EH (cell line): ENCODE measurements at regions not wholly inside any gene's neighbourhood (a gene's known extent, or its start where the extent isn't known, plus 50 kb on each side); places are given as distances from the start of the nearest gene placed in this dataset.

Source experiments
- DNase-seq: peaks from one replicate; pipeline ENCODE4 v3.0.0-alpha.2; 2015; ENCODE audit warnings: low read depth

DNA sequence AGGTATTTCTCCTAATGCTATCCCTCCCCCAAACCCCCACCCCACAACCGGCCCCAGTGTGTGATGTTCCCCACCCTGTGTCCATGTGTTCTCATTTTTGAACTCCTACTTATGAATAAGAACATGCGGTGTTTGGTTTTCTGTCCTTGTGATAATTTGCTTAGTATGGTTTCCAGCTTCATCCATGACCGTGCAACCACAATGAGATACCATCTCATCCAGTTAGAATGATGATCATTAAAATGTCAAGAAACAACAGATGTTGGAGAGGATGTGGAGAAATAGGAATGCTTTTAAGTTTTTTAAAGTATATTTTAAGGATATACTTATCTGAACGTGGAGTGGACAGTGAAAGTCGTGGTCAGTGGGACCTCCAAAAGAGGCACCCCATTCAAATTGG lies 745.0 kb upstream of the AMELY start:
- peak; percentile 80 for DNase-seq

GRCh38 chrY:7654985-7655384 lies 743.4 kb upstream of the AMELY start:
- DNase-seq = no peak

DNA sequence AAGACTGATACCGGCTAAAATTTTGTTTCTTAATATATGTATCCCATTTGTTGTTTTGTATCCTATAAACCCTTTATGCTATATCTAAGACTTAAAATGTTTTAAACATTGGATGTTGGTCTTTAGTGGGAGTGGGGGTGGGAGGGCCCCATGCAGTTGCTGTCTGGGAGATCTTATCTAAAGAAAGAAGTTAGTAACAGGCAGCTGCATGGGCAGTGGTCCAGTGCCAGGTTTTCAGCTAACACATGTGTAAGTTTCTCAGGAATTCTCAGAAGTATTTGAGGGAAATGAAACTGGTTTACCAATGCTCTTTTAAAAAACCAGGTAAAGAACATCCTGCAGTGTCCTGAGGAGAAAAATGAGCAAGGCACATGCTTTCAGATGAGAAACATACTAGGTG lies 738.3 kb upstream of the AMELY start:
- DNase-seq = peak; percentile 14
